ENCODE measurements at regions not wholly inside any gene's neighbourhood (a gene's known extent, or its start where the extent isn't known, plus 50 kb on each side); places are given as distances from the start of the nearest gene placed in this dataset.
A peak's percentile ranks its signal among the peaks of the same experiment; 100 is the strongest.
"Not testable (repeated sequence)": the region's sequence is repeated elsewhere in the genome, so short reads cannot be mapped to it uniquely, and the experiment has no call there.

DNA sequence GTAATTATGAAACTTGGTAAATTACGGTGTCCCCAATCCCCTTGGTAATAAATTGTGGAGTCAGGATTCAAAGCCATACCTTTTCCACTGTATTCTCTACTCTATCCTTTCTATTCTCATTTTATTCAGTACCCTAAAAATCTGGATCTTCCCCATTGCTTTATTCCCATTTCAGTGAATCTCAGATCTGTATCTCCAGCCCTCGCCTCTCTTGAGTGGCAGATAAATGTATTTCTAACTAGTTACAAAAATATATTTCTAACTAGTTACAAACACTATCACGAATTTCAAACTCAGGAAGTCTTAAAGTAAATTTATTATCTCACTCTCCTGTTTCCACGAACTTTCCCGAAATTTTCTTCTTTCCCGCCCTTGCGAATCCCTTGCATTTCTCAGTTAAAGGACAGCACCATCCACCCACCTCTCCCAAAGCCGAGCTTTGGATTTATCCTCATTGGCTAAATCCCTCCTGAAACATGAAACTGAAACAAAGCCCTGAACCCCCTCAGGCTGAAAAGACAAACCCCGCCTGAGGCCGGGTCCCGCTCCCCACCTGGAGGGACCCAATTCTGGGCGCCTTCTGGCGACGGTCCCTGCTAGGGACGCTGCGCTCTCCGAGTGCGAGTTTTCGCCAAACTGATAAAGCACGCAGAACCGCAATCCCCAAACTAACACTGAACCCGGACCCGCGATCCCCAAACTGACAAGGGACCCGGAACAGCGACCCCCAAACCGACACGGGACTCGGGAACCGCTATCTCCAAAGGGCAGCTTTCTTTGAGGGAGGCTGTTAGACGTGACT lies 164.3 kb upstream of the PABPC3 start:
- no peaks in the 10 kb centered on the region for H3K36me3 ChIP-seq (ENCODE audit: control insufficient read depth, insufficient read depth, low read length)
- peak overlapping the region; percentile 2 for H3K4me3 ChIP-seq (ENCODE audit: low read length)
- 0% methylated on average over 3 of the region's 31 CpGs for WGBS (ENCODE audit: insufficient coverage, low lambda C conversion rate)
- H3K9me3 ChIP-seq (ENCODE audit: control insufficient read depth, low read depth, low read length) = no peaks in the 10 kb centered on the region
- H3K4me1 ChIP-seq (ENCODE audit: control insufficient read depth, insufficient read depth, low read length) = no peaks in the 10 kb centered on the region
- H3K27me3 ChIP-seq (ENCODE audit: control insufficient read depth, insufficient read depth, low read length) = peaks cover 27% of the 10 kb centered on the region
- no peak overlapping the region for H3K27ac ChIP-seq (ENCODE audit: low read length)
- no peak for DNase-seq

DNA sequence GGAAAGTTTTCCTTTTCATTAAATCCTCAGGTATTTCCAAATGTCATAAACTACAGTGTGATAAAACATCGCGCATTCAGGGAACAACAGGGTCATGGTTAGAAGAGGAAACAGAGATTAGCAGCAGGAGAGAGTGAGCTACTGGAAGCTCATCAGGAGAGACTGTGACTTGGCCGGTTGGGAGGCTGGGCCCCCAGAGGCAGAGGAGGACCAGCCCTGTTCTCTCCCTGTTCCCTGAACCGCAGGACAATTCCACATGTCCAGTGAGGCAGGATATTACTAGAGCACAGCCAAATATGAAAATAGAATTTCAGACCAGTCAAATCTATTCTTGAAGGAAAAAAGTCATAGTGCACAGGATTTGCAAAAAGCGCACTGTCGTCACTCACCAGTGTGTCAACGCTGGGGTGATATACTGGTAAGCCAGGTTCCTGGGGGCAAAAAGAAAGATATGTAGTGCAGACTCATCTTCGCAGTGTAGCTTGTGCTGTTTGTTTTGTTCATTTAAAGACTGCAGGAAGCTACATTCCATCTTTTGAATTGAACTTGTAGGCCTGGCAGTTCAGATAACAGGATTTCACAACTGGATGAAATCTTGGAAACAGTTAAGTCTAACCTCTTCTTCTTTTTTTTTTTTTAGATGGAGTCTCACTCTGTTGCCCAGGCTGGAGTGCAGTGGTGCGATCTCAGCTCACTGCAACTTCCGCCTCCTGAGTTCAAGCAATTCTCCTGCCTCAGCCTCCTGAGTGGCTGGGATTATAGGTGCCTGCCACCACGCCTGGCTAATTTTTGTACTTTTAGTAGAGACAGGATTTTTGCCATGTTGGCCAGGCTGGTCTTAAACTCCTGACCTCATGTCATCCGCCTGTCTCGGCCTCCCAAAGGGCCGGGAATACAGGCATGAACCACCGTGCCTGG lies 162.6 kb upstream of the PABPC3 start:
- not testable (repeated sequence) for H3K4me1 ChIP-seq (ENCODE audit: control insufficient read depth, insufficient read depth, low read length); H3K4me3 ChIP-seq (ENCODE audit: low read length); H3K27ac ChIP-seq (ENCODE audit: low read length); DNase-seq; H3K36me3 ChIP-seq (ENCODE audit: control insufficient read depth, insufficient read depth, low read length); H3K9me3 ChIP-seq (ENCODE audit: control insufficient read depth, low read depth, low read length)
- H3K27me3 ChIP-seq (ENCODE audit: control insufficient read depth, insufficient read depth, low read length) = peaks cover 27% of the 10 kb centered on the region
- WGBS (ENCODE audit: insufficient coverage, low lambda C conversion rate) = 79% methylated on average over 6 of the region's 15 CpGs

DNA sequence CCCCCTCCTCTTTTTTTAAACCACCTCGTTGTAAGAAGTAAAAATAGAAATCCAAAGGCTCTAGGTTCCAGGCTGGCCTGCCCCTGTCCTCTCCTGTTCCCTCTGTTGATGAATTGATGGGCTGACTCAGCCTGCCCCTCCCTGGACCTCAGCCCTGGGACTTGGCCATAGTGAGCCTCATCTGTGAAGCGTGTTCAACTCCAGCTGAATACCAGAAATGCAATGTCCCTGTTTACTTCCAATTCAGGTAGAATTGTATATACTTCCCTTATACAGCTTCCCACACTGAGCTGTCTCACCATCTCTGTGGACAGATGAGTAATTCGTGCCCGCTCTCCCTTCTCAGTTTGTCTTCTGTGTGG lies 161.9 kb upstream of the PABPC3 start:
- H3K4me1 ChIP-seq (ENCODE audit: control insufficient read depth, insufficient read depth, low read length); H3K4me3 ChIP-seq (ENCODE audit: low read length); H3K9me3 ChIP-seq (ENCODE audit: control insufficient read depth, low read depth, low read length); H3K27ac ChIP-seq (ENCODE audit: low read length); H3K36me3 ChIP-seq (ENCODE audit: control insufficient read depth, insufficient read depth, low read length); DNase-seq: not testable (repeated sequence)
- WGBS (ENCODE audit: insufficient coverage, low lambda C conversion rate) = no CpG with 5 or more reads among the region's 4 CpGs
- peaks cover 27% of the 10 kb centered on the region for H3K27me3 ChIP-seq (ENCODE audit: control insufficient read depth, insufficient read depth, low read length)

- no CpG with 5 or more reads among the region's 6 CpGs for WGBS (ENCODE audit: insufficient coverage, low lambda C conversion rate)
- Histone ChIP-seq H3K4me1 (ENCODE audit: control insufficient read depth, insufficient read depth, low read length) (no peaks in the 10 kb centered on the region), H3K27me3 (ENCODE audit: control insufficient read depth, insufficient read depth, low read length) (no peaks in the 10 kb centered on the region), H3K4me3 (ENCODE audit: low read length) (no peak overlapping the region), H3K36me3 (ENCODE audit: control insufficient read depth, insufficient read depth, low read length) (no peaks in the 10 kb centered on the region), H3K9me3 (ENCODE audit: control insufficient read depth, low read depth, low read length) (no peaks in the 10 kb centered on the region), H3K27ac (ENCODE audit: low read length) (no peak overlapping the region)
- no peak for DNase-seq
Observed at GRCh38 chr13:24938966-24939365, 157.0 kb upstream of the PABPC3 start.

DNA sequence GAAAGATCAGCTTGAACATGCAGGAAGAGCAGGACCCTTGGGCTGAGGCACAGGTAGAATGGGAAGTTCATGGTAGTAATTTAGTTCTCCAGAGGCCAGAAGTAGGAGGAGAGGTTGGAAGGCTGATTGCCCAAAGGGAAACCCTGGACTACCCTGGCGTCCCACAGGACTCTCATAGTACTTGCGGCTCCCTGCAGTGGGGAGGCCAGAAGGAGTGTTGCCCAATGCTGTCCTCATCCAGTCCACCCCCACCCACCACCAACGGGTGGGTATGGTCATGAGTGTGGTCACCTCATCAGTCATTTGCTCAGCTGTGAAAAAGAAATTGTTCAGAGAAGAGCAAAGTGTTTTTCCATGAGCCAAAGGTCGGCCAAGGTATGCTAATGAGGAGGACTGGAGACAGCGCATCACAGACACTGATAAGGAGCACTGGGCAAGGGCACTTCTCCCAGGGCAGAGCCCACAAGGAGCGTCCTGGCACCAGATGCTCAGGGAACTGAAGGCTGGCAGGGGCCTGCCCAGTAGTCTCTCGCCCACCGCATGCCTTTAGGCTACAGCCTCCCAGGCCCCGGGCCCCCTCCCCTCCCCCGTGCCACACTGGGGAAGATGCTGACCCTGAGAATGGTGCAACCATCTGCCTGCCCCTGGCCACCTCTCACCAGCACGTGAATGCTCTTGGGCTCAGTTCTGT lies 154.8 kb upstream of the PABPC3 start:
- H3K36me3 ChIP-seq (ENCODE audit: control insufficient read depth, insufficient read depth, low read length); H3K4me3 ChIP-seq (ENCODE audit: low read length); H3K9me3 ChIP-seq (ENCODE audit: control insufficient read depth, low read depth, low read length); H3K27me3 ChIP-seq (ENCODE audit: control insufficient read depth, insufficient read depth, low read length); H3K4me1 ChIP-seq (ENCODE audit: control insufficient read depth, insufficient read depth, low read length): not testable (repeated sequence)
- H3K27ac ChIP-seq (ENCODE audit: low read length) = peak overlapping the region; percentile 49
- peak; percentile 49 to 62 for DNase-seq
- no CpG with 5 or more reads among the region's 11 CpGs for WGBS (ENCODE audit: insufficient coverage, low lambda C conversion rate)

- no peaks in the 10 kb centered on the region for H3K36me3 ChIP-seq (ENCODE audit: control insufficient read depth, insufficient read depth, low read length)
- H3K4me3 ChIP-seq (ENCODE audit: low read length) = no peak overlapping the region
- no peak for DNase-seq
- H3K27ac ChIP-seq (ENCODE audit: low read length) = no peak overlapping the region
- no peaks in the 10 kb centered on the region for H3K4me1 ChIP-seq (ENCODE audit: control insufficient read depth, insufficient read depth, low read length)
- no peaks in the 10 kb centered on the region for H3K27me3 ChIP-seq (ENCODE audit: control insufficient read depth, insufficient read depth, low read length)
- 83% methylated on average over 1 of the region's 6 CpGs for WGBS (ENCODE audit: insufficient coverage, low lambda C conversion rate)
- no peaks in the 10 kb centered on the region for H3K9me3 ChIP-seq (ENCODE audit: control insufficient read depth, low read depth, low read length)
Observed at GRCh38 chr13:24943136-24943535, 152.8 kb upstream of the PABPC3 start.

GRCh38 chr13:24944073-24944472 lies 151.9 kb upstream of the PABPC3 start:
- H3K27me3 ChIP-seq (ENCODE audit: control insufficient read depth, insufficient read depth, low read length); H3K9me3 ChIP-seq (ENCODE audit: control insufficient read depth, low read depth, low read length); H3K4me3 ChIP-seq (ENCODE audit: low read length); DNase-seq; H3K36me3 ChIP-seq (ENCODE audit: control insufficient read depth, insufficient read depth, low read length); H3K27ac ChIP-seq (ENCODE audit: low read length); H3K4me1 ChIP-seq (ENCODE audit: control insufficient read depth, insufficient read depth, low read length): not testable (repeated sequence)
- no CpG with 5 or more reads among the region's 4 CpGs for WGBS (ENCODE audit: insufficient coverage, low lambda C conversion rate)

GRCh38 chr13:24948977-24949376 lies 147.0 kb upstream of the PABPC3 start:
- not testable (repeated sequence) for H3K27ac ChIP-seq (ENCODE audit: low read length); H3K27me3 ChIP-seq (ENCODE audit: control insufficient read depth, insufficient read depth, low read length); H3K4me3 ChIP-seq (ENCODE audit: low read length); H3K9me3 ChIP-seq (ENCODE audit: control insufficient read depth, low read depth, low read length); H3K4me1 ChIP-seq (ENCODE audit: control insufficient read depth, insufficient read depth, low read length); DNase-seq; H3K36me3 ChIP-seq (ENCODE audit: control insufficient read depth, insufficient read depth, low read length)
- WGBS (ENCODE audit: insufficient coverage, low lambda C conversion rate) = no CpG with 5 or more reads among the region's 2 CpGs

DNA sequence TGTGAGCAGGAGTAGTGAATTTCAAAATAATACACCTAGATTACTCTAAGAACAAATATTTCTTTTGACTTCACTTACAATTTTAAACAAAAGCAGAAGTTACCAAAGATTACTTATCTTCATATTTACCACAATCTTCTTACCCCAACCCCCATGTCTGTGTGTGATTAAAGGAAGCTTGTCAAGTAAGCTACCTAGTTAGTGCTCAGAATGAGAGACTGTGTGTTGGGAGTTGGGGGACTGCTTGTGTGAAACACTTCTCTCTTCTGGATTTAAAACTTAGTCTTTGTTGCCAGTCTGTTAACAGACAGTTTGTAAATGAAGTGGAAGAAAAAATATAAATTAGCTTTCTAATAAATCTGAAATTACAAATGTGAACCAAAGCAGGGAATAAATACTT lies 145.3 kb upstream of the PABPC3 start:
- not testable (repeated sequence) for H3K27ac ChIP-seq (ENCODE audit: low read length); DNase-seq; H3K4me3 ChIP-seq (ENCODE audit: low read length); H3K4me1 ChIP-seq (ENCODE audit: control insufficient read depth, insufficient read depth, low read length); H3K27me3 ChIP-seq (ENCODE audit: control insufficient read depth, insufficient read depth, low read length); H3K36me3 ChIP-seq (ENCODE audit: control insufficient read depth, insufficient read depth, low read length); H3K9me3 ChIP-seq (ENCODE audit: control insufficient read depth, low read depth, low read length)

- H3K4me3 ChIP-seq (ENCODE audit: low read length) = peak overlapping the region; percentile 38
- H3K9me3 ChIP-seq (ENCODE audit: control insufficient read depth, low read depth, low read length); H3K27me3 ChIP-seq (ENCODE audit: control insufficient read depth, insufficient read depth, low read length); H3K27ac ChIP-seq (ENCODE audit: low read length); H3K36me3 ChIP-seq (ENCODE audit: control insufficient read depth, insufficient read depth, low read length); H3K4me1 ChIP-seq (ENCODE audit: control insufficient read depth, insufficient read depth, low read length): not testable (repeated sequence)
- peak in 1 of 2 donors; percentile 2 for DNase-seq
- WGBS (ENCODE audit: insufficient coverage, low lambda C conversion rate) = no CpG with 5 or more reads among the region's 5 CpGs
Observed at GRCh38 chr13:24967970-24968369, 128.0 kb upstream of the PABPC3 start.
